GM21825 (cell line): ENCODE measurements at regions not wholly inside any gene's neighbourhood (a gene's known extent, or its start where the extent isn't known, plus 50 kb on each side); places are given as distances from the start of the nearest gene placed in this dataset.

Experiments used
- ATAC-seq: cut with Tn5 transposase; IDR thresholded peaks from one replicate; pipeline ENCODE4 v1.9.1; 2021; ENCODE audit warnings: mild to moderate bottlenecking, moderate library complexity; ENCODE audit not compliant: unreplicated experiment

GRCh38 chr2:184504252-184504651, 94.1 kb upstream of the ZNF804A start:
- ATAC-seq = no peak

- no peak for ATAC-seq
Observed at GRCh38 chr2:184507254-184507653, 91.1 kb upstream of the ZNF804A start.

DNA sequence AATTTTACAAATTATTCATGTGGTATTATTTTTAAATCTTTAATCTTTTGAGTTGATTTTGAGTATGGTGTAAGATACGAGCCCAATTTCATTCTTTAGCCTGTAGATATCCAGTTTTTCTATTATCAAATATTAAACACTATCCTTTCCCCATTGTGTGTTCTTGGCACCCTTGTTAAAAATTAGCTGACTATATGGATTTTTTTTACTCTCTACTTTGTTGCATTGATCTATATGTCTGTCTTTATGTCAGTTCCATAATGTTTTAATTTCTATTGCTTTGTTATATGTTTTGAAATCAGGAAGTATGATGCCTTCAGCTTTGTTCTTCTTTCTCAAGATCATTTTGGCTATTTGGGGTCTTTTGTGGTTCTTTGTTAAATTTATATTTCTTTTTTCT, 80.9 kb upstream of the ZNF804A start:
- ATAC-seq = no peak

- ATAC-seq = no peak
Observed at GRCh38 chr2:184520441-184520840, 77.9 kb upstream of the ZNF804A start.

GRCh38 chr2:184523732-184524131, 74.6 kb upstream of the ZNF804A start:
- no peak for ATAC-seq

GRCh38 chr2:184524551-184525382, 73.6 kb upstream of the ZNF804A start:
- ATAC-seq = no peak

DNA sequence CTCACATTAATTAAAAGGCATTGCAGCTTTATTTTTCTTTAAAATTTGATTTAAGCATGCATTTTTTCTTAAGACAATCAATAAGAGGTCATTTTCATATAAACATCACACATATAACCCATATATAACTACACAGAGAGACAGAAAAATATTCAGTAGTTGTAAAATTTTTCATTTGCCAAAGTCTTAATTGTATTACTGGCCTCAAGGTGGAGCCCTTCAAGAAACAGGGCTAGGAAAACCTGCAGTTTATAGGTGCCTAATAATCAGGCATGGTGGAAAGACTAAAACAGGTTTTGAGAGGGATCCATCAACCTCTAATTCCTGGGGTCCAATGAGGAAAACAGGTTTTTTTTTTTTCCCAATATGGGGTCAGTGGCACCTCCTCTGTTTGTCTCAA, 71.3 kb upstream of the ZNF804A start:
- no peak for ATAC-seq

DNA sequence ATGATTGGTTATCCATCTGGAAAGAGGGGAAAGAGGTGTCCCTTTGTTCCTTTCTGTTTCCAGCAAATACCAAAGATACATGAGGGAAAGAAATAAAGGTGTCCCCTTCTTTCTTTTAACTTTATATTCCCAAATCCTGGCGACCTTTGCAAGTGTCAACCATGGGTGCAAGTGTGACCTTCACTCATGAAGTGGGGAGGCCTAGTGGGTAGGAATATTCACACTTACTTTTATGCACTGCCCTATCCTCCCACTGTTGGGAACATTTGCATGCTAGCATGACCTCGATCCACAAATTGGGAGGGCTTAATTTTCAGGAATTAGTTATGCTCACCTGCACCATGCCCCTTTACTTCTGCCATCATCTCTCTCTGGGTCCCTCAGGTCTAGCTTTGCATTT, 70.2 kb upstream of the ZNF804A start:
- no peak for ATAC-seq

DNA sequence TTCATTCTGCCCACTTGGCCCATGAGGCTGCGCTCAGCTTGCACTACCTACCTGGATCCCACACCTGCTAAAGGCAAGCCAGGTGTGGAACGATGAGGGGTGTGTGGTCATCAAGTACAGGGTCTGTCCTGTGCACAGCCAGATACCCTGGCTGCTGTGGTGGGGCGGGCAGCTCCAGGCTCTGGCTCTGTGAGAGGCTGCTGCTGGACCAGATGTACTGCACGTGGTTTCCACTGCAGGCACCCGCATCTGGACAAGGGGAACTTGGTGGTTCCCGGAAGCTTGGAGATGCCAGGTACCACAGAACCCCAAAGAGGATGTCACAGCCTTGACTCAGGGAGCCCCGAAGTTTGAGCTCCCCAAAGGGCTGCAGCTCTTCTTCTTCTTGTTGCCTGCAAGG, 68.1 kb upstream of the ZNF804A start:
- no peak for ATAC-seq

DNA sequence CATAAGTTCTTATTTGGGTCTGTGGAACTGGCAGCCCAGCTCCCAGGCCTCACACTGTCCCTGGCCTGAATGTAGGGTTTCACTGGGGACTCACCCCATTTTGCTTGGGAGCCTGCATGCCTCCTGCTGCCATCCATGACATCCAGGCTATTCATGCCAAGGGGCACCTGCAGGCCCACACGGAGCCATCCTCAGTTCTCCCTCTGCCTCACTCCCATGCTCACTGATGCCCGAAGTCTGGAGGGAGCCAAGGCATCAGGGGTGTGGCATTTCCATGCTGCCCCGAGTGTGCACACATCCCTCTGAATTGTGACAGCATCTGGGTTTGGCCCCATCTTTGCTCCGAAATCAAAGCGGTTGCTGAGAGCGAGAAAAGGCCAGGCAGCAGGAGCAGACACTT, 67.4 kb upstream of the ZNF804A start:
- no peak for ATAC-seq

- ATAC-seq = no peak
Observed at GRCh38 chr2:184532551-184532950, 65.8 kb upstream of the ZNF804A start.

GRCh38 chr2:184534986-184535385, 63.3 kb upstream of the ZNF804A start:
- ATAC-seq = no peak

DNA sequence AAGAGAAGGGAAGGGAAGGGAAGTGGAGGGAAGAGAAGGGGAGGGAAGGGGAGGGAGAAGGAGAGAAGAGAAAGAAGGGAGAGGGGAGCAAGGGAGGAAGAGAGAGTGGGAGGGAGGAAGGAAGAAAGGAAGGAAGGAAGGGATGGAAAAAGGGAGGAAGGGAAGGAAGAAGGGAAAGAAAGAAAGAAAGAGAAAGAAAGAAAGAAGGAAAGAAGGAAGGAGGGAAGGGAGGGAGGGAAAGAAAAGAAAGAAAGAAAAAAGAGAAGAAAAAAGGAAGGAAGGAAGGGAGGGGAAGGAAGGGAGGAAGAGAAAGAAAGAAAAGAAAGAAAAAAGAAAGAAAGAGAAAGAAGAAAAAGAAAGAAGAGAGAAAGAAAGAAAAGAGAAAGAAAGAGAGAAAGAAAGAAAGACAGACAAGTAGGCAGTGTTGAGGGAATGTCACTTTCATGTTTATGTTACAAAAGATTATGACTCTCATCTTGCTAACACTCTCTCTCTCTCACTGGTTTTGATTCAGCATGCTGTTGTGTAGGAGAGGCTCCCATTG, 58.0 kb upstream of the ZNF804A start:
- no peak for ATAC-seq

- no peak for ATAC-seq
Observed at GRCh38 chr2:184541591-184541990, 56.7 kb upstream of the ZNF804A start.

DNA sequence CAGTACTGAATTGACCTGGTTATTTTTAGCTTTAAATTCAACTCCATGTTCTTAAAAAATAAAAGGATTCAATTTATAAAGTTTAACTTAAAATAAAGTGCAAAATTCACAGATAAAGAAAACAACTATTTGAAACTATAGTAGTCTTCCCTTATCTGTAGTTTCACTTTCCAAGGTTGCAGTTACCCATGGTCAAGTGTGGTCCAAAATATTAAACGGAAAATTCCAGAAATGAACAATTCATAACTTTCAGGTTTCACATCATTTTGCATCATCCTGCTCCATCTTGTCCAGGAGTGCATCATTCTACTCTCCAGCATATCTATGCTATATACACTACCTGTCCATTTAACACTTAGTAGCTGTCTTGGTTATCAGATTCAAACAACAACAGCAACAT, 54.5 kb upstream of the ZNF804A start:
- no peak for ATAC-seq
